Parathyroid adenoma (tissue), 2 donors: ENCODE measurements at regions not wholly inside any gene's neighbourhood (a gene's known extent, or its start where the extent isn't known, plus 50 kb on each side); places are given as distances from the start of the nearest gene placed in this dataset.

Experiments used
- H2AFZ ChIP-seq: fragments of 300-600 bp; sonication (generic); one replicate; pipeline ENCODE4 v1.7.0; 2017; ENCODE audit warnings: antibody characterized with exemption, mild to moderate bottlenecking
- H3K27ac ChIP-seq: fragments of 300-600 bp; sonication (generic); one replicate; pipeline ENCODE4 v1.7.0; 2017
- H3K27me3 ChIP-seq: fragments of 300-600 bp; sonication (generic); one replicate; pipeline ENCODE4 v1.7.0; 2017; ENCODE audit warnings: low read length; ENCODE audit not compliant: control insufficient read depth, insufficient read depth
- H3K36me3 ChIP-seq: fragments of 300-600 bp; sonication (generic); one replicate; pipeline ENCODE4 v1.7.0; 2017; ENCODE audit warnings: low read length; ENCODE audit not compliant: control insufficient read depth, insufficient read depth
- H3K4me1 ChIP-seq: fragments of 300-600 bp; sonication (generic); one replicate; pipeline ENCODE4 v1.7.0; 2017; ENCODE audit warnings: control low read depth
- H3K4me2 ChIP-seq: fragments of 300-600 bp; sonication (generic); one replicate; pipeline ENCODE4 v1.7.0; 2017; ENCODE audit warnings: low read length
- H3K4me3 ChIP-seq: fragments of 300-600 bp; sonication (generic); one replicate; pipeline ENCODE4 v1.7.0; 2017; ENCODE audit warnings: low read depth, low read length
- H3K79me2 ChIP-seq: fragments of 300-600 bp; sonication (generic); one replicate; pipeline ENCODE4 v1.7.0; 2017; ENCODE audit warnings: control low read depth
- H3K9ac ChIP-seq: fragments of 300-600 bp; sonication (generic); one replicate; pipeline ENCODE4 v1.7.0; 2017; ENCODE audit warnings: mild to moderate bottlenecking
- H3K9me3 ChIP-seq: fragments of 300-600 bp; sonication (generic); one replicate; pipeline ENCODE4 v1.7.0; 2017; ENCODE audit warnings: low read length; ENCODE audit not compliant: control insufficient read depth
- CTCF ChIP-seq: fragments of 300-600 bp; sonication (generic); IDR thresholded peaks from one replicate; pipeline ENCODE4 v1.7.0; 2017; ENCODE audit warnings: antibody characterized with exemption, mild to moderate bottlenecking
- donor health status: primary hyperparathyroidism.

GRCh38 chr5:125826214-125826613 lies 597.0 kb upstream of the GRAMD2B start:
- H2AFZ ChIP-seq, result no peak overlapping the region
- H3K36me3 ChIP-seq, result no peaks in the 10 kb centered on the region
- no peak for TF ChIP-seq CTCF
- H3K4me3 ChIP-seq, result no peak overlapping the region
- H3K79me2 ChIP-seq, result no peaks in the 10 kb centered on the region
- no peaks in the 10 kb centered on the region for H3K9me3 ChIP-seq
- no peaks in the 10 kb centered on the region for H3K27me3 ChIP-seq
- no peak overlapping the region for H3K9ac ChIP-seq
- H3K4me1 ChIP-seq, result no peaks in the 10 kb centered on the region
- H3K4me2 ChIP-seq, result no peak overlapping the region
- no peak overlapping the region for H3K27ac ChIP-seq

- H3K9me3 ChIP-seq, result no peaks in the 10 kb centered on the region
- no peak overlapping the region for H3K4me2 ChIP-seq
- no peak overlapping the region for H3K27ac ChIP-seq
Observed at GRCh38 chr5:125829349-125829748, 593.9 kb upstream of the GRAMD2B start.

GRCh38 chr5:125833398-125833797 lies 589.8 kb upstream of the GRAMD2B start:
- TF ChIP-seq CTCF, result no peak
- Histone ChIP-seq H3K9me3 (no peaks in the 10 kb centered on the region), H3K79me2 (no peaks in the 10 kb centered on the region), H3K27me3 (no peaks in the 10 kb centered on the region), H2AFZ (no peak overlapping the region), H3K4me2 (no peak overlapping the region), H3K27ac (no peak overlapping the region), H3K9ac (no peak overlapping the region), H3K4me3 (no peak overlapping the region), H3K36me3 (no peaks in the 10 kb centered on the region), H3K4me1 (no peaks in the 10 kb centered on the region)

More at GRCh38 chr5:125829349-125829748, 593.9 kb upstream of the GRAMD2B start:
- no peak overlapping the region for H3K4me3 ChIP-seq
- H3K79me2 ChIP-seq, result no peaks in the 10 kb centered on the region
- no peaks in the 10 kb centered on the region for H3K4me1 ChIP-seq
- no peak overlapping the region for H3K9ac ChIP-seq
- H3K36me3 ChIP-seq, result no peaks in the 10 kb centered on the region
- no peaks in the 10 kb centered on the region for H3K27me3 ChIP-seq
- H2AFZ ChIP-seq, result no peak overlapping the region
- TF ChIP-seq CTCF, result no peak

DNA sequence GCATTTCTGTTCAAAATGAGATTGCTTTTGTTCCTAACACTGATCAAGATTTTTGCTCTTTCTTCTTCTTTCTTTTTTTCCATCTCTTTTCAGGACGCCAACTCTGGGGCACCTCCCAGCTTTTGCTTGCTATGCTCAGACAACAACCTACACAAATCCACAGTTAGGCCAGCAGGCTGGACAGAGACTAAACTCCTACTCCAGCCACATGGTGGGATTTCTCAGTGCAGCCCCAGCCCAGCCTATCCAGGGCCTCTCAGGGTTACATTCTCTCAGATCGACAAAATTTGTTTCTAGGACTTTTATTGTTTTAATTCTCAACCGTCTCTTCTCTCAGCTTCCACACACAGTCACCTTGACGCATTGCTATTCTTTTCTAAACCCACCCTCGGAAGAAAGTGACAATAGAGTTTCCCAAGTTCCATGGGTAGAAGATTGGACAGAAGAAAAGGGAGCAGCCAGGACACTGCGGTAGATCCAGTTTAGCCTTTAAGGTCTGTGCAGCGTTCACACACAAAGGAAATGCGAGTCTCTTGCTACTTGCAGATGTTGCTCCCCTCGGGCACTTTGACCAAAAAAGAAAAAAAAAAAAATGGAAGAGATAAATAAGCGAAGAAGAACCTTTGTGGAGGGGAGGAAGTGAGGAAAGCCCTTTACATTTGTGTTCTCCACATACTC lies 588.6 kb upstream of the GRAMD2B start:
- Histone ChIP-seq H3K4me1 (no peaks in the 10 kb centered on the region), H3K27me3 (no peaks in the 10 kb centered on the region), H3K4me2 (no peak overlapping the region), H3K79me2 (no peaks in the 10 kb centered on the region), H2AFZ (no peak overlapping the region), H3K9ac (no peak overlapping the region), H3K27ac (no peak overlapping the region), H3K4me3 (no peak overlapping the region), H3K36me3 (no peaks in the 10 kb centered on the region), H3K9me3 (no peaks in the 10 kb centered on the region)
- TF ChIP-seq CTCF, result no peak
